Esophagus squamous epithelium (tissue), 4 donors: ENCODE measurements at regions not wholly inside any gene's neighbourhood (a gene's known extent, or its start where the extent isn't known, plus 50 kb on each side); places are given as distances from the start of the nearest gene placed in this dataset.

Source experiments
- CTCF ChIP-seq, 6 experiments: fragments of 450-650 bp in 4 of 6; fragments of 200-600 bp in 2 of 6; sonication (generic) in 2 of 6; IDR thresholded peaks; one replicate each; pipeline ENCODE4 v1.5.1; 2016 to 2019; ENCODE audit warnings: antibody characterized with exemption in 6 of 6, mild to moderate bottlenecking in 4 of 6, moderate library complexity in 4 of 6
- POLR2A ChIP-seq, 4 donors: fragments of 450-650 bp; IDR thresholded peaks; one replicate each; pipeline ENCODE4 v1.6.1; 2017; ENCODE audit warnings: antibody characterized with exemption in 4 of 4, mild to moderate bottlenecking in 4 of 4, moderate library complexity in 3 of 4

- TF ChIP-seq CTCF (IDR thresholded peaks at IDR 0.05) (no peak), POLR2A (IDR thresholded peaks at IDR 0.05) (no peak)
Observed at GRCh38 chr5:156182174-156182967, 144.6 kb upstream of the SGCD start.
